CD4-positive, alpha-beta T cell (primary cell): ENCODE measurements at regions not wholly inside any gene's neighbourhood (a gene's known extent, or its start where the extent isn't known, plus 50 kb on each side); places are given as distances from the start of the nearest gene placed in this dataset.

ENCODE experiments used
- ATAC-seq: fragments of 200-7000 bp; cut with Tn5 transposase; one replicate; pipeline ENCODE4 v1.10.0; 2022; ENCODE audit warnings: mild to moderate bottlenecking; ENCODE audit not compliant: poor library complexity
- CTCF ChIA-PET: fragments of 350-600 bp; sonication (Branson Sonifier 250); formaldehyde crosslinking; loops from one replicate; lab custom pipeline; 2021; ENCODE audit warnings: antibody characterized with exemption, inconsistent platforms; lab: Charles Lee
- POLR2A ChIA-PET: fragments of 350-600 bp; sonication (Branson Sonifier 250); formaldehyde crosslinking; loops from one replicate; lab custom pipeline; 2021; ENCODE audit warnings: antibody characterized with exemption, inconsistent platforms; lab: Charles Lee
- DNase-seq, 14 experiments: peaks; one replicate each; pipeline ENCODE4 v3.0.0-alpha.2; 2013 to 2020; ENCODE audit warnings: mixed read lengths in 2 of 14
- H3K27ac ChIP-seq, 2 donors: one replicate each; pipeline versions ENCODE4 v1.5.1 to v1.7.0; 2013; ENCODE audit warnings: low read length in 2 of 2, low read depth in 1 of 2, mild to moderate bottlenecking in 1 of 2
- H3K27me3 ChIP-seq, 2 experiments: 1 replicate in 1 of 2; 2 replicates in 1 of 2; pipeline versions ENCODE4 v1.6.1 to v1.7.0; 2013; ENCODE audit warnings: low read length in 2 of 2, control low read depth in 1 of 2, mild to moderate bottlenecking in 1 of 2, moderate library complexity in 1 of 2; ENCODE audit not compliant: insufficient read depth in 2 of 2, control insufficient read depth in 1 of 2
- H3K36me3 ChIP-seq: one replicate; pipeline ENCODE4 v1.6.1; 2013; ENCODE audit warnings: low read length, control low read depth; ENCODE audit not compliant: insufficient read depth
- H3K4me1 ChIP-seq: one replicate; pipeline ENCODE4 v1.6.1; 2013; ENCODE audit warnings: low read length, control low read depth; ENCODE audit not compliant: insufficient read depth
- H3K4me3 ChIP-seq: one replicate; pipeline ENCODE4 v1.5.1; 2013; ENCODE audit warnings: mild to moderate bottlenecking, low read length, moderate library complexity
- H3K9me3 ChIP-seq, 2 experiments: 1 replicate in 1 of 2; 2 replicates in 1 of 2; pipeline versions ENCODE4 v1.6.1 to v1.7.0; 2013; ENCODE audit warnings: low read length in 2 of 2, mild to moderate bottlenecking in 2 of 2, control low read depth in 1 of 2, moderate library complexity in 1 of 2; ENCODE audit not compliant: control insufficient read depth in 1 of 2, insufficient read depth in 1 of 2
- H3K27ac Mint-ChIP-seq: one replicate; pipeline ENCODE4 v1.8.0; 2020; ENCODE audit warnings: mixed read lengths
- H3K27me3 Mint-ChIP-seq: one replicate; pipeline ENCODE4 v1.8.0; 2021; ENCODE audit warnings: mixed read lengths
- H3K36me3 Mint-ChIP-seq: one replicate; pipeline ENCODE4 v1.8.0; 2021; ENCODE audit warnings: low read depth, mixed read lengths
- H3K4me1 Mint-ChIP-seq: one replicate; pipeline ENCODE4 v1.8.0; 2021; ENCODE audit warnings: low read depth, mixed read lengths
- H3K4me3 Mint-ChIP-seq: one replicate; pipeline ENCODE4 v1.8.0; 2020; ENCODE audit warnings: mild to moderate bottlenecking, mixed read lengths
- H3K9me3 Mint-ChIP-seq: one replicate; pipeline ENCODE4 v1.8.0; 2020; ENCODE audit warnings: mixed read lengths
- CTCF ChIP-seq: fragments of 200-600 bp; IDR thresholded peaks from one replicate; pipeline ENCODE4 v1.8.0; 2022; ENCODE audit warnings: antibody characterized with exemption, mild to moderate bottlenecking
- intact Hi-C, 2 experiments: fragments of 100-400 bp; cut with DNase I in 1 of 2; cut with micrococcal nuclease in 1 of 2; formaldehyde crosslinking; loops; one replicate each; pipeline versions ENCODE4 v1.15.1 to v1.9.0; 2023 to 2025; cut with DNase I, micrococcal nuclease

GRCh38 chr21:17438635-17439034 lies 74.2 kb upstream of the CXADR start:
- ChIA-PET POLR2A (no interaction called here), CTCF (no interaction called here)
- no peak overlapping the region for H3K4me3 Mint-ChIP-seq
- intact Hi-C loops: no loop called here
- no peak overlapping the region for H3K27ac ChIP-seq
- ATAC-seq: no peak
- H3K4me1 ChIP-seq: no peaks in the 10 kb centered on the region
- no peak for DNase-seq
- H3K9me3 Mint-ChIP-seq: no peaks in the 10 kb centered on the region
- H3K27ac Mint-ChIP-seq: no peak overlapping the region
- no peak overlapping the region for H3K4me3 ChIP-seq
- H3K36me3 ChIP-seq: no peaks in the 10 kb centered on the region
- H3K36me3 Mint-ChIP-seq: no peaks in the 10 kb centered on the region
- TF ChIP-seq CTCF: no peak
- no peaks in the 10 kb centered on the region for H3K4me1 Mint-ChIP-seq
- peaks cover 25% of the 10 kb centered on the region for H3K27me3 Mint-ChIP-seq
- no peaks in the 10 kb centered on the region for H3K9me3 ChIP-seq
- no peaks in the 10 kb centered on the region for H3K27me3 ChIP-seq

- no peak for TF ChIP-seq CTCF
- ChIA-PET POLR2A (no interaction called here), CTCF (no interaction called here)
- intact Hi-C loops: no loop called here
- Mint-ChIP-seq H3K4me1 (no peaks in the 10 kb centered on the region), H3K27me3 (peaks cover 25% of the 10 kb centered on the region), H3K4me3 (no peak overlapping the region), H3K36me3 (no peaks in the 10 kb centered on the region), H3K9me3 (no peaks in the 10 kb centered on the region), H3K27ac (no peak overlapping the region)
- no peak overlapping the region for H3K4me3 ChIP-seq
- H3K36me3 ChIP-seq: no peaks in the 10 kb centered on the region
- no peaks in the 10 kb centered on the region for H3K4me1 ChIP-seq
- no peak overlapping the region for H3K27ac ChIP-seq
- no peaks in the 10 kb centered on the region for H3K9me3 ChIP-seq
- DNase-seq: no peak
- no peak for ATAC-seq
- H3K27me3 ChIP-seq: no peaks in the 10 kb centered on the region
These were observed 71.9 kb upstream of the CXADR start for GRCh38 chr21:17440969-17441368.

GRCh38 chr21:17441370-17441769 lies 71.5 kb upstream of the CXADR start:
- H3K4me1 Mint-ChIP-seq: no peaks in the 10 kb centered on the region
- no peak for TF ChIP-seq CTCF
- Histone ChIP-seq H3K27ac (no peak overlapping the region), H3K4me1 (no peaks in the 10 kb centered on the region), H3K4me3 (no peak overlapping the region), H3K9me3 (no peaks in the 10 kb centered on the region), H3K36me3 (no peaks in the 10 kb centered on the region), H3K27me3 (no peaks in the 10 kb centered on the region)
- ChIA-PET CTCF (no interaction called here), POLR2A (no interaction called here)
- H3K27ac Mint-ChIP-seq: no peak overlapping the region
- ATAC-seq: no peak
- no peak overlapping the region for H3K4me3 Mint-ChIP-seq
- no peaks in the 10 kb centered on the region for H3K9me3 Mint-ChIP-seq
- no peaks in the 10 kb centered on the region for H3K36me3 Mint-ChIP-seq
- H3K27me3 Mint-ChIP-seq: peaks cover 25% of the 10 kb centered on the region
- no peak for DNase-seq
- intact Hi-C loops: no loop called here
